Heart left ventricle (tissue), 16 donors: ENCODE measurements at regions not wholly inside any gene's neighbourhood (a gene's known extent, or its start where the extent isn't known, plus 50 kb on each side); places are given as distances from the start of the nearest gene placed in this dataset.

Experiments
- ATAC-seq, 4 donors: fragments of 200-7000 bp; cut with Tn5 transposase; one replicate each; pipeline ENCODE4 v1.9.1; 2020 to 2022; ENCODE audit warnings: moderate library complexity in 4 of 4, mild to moderate bottlenecking in 3 of 4, moderate number of reproducible peaks in 1 of 4
- DNase-seq, 5 donors: peaks; one replicate each; pipeline ENCODE4 v3.0.0-alpha.2; 2020
- H3K27ac ChIP-seq, 12 donors: fragments of 200-600 bp; sonication (generic) in 4 of 12; one replicate each; pipeline versions ENCODE4 v1.5.0 to v1.8.0; 2016 to 2022; ENCODE audit warnings: mild to moderate bottlenecking in 2 of 12
- H3K27me3 ChIP-seq, 9 donors: fragments of 200-600 bp; sonication (generic) in 2 of 9; one replicate each; pipeline versions ENCODE4 v1.5.1 to v1.8.0; 2016 to 2022; ENCODE audit warnings: mild to moderate bottlenecking in 3 of 9
- H3K36me3 ChIP-seq, 9 donors: fragments of 200-600 bp; sonication (generic) in 2 of 9; one replicate each; pipeline versions ENCODE4 v1.5.0 to v1.8.0; 2018 to 2022; ENCODE audit warnings: mild to moderate bottlenecking in 2 of 9
- H3K4me1 ChIP-seq, 12 donors: fragments of 200-600 bp; sonication (generic) in 4 of 12; one replicate each; pipeline versions ENCODE4 v1.5.0 to v1.8.0; 2016 to 2022; ENCODE audit warnings: mild to moderate bottlenecking in 3 of 12
- H3K4me3 ChIP-seq, 12 donors: fragments of 200-600 bp; sonication (generic) in 4 of 12; one replicate each; pipeline versions ENCODE4 v1.5.0 to v1.8.0; 2017 to 2022; ENCODE audit warnings: mild to moderate bottlenecking in 9 of 12, moderate library complexity in 4 of 12
- H3K9me3 ChIP-seq, 12 donors: fragments of 200-600 bp; sonication (generic) in 4 of 12; one replicate each; pipeline versions ENCODE4 v1.5.0 to v1.8.0; 2016 to 2022; ENCODE audit warnings: mild to moderate bottlenecking in 1 of 12
- POLR2A ChIP-seq, 2 donors: fragments of 450-650 bp; IDR thresholded peaks; one replicate each; pipeline ENCODE4 v1.6.1; 2017; ENCODE audit warnings: antibody characterized with exemption in 2 of 2, mild to moderate bottlenecking in 2 of 2, moderate library complexity in 2 of 2
- WGBS, 4 donors: extraction: QIAGEN DNeasy Blood & Tissue Kit in 2 of 4; methylation state at CpG; one replicate each; pipeline versions ENCODE4 v1.1.5 to v1.1.7; 2013 to 2018; 5-methylcytosine and 5-hydroxymethylcytosine counted together
- intact Hi-C, 10 donors: fragments of 100-400 bp; cut with DNase I; formaldehyde crosslinking; loops; one replicate each; pipeline versions ENCODE4 v1.11.1 to v1.14.2; 2022
- TF ChIP-seq, protein P1 (sequence below), 12 donors: fragments of 200-600 bp; sonication (generic) in 4 of 12; IDR thresholded peaks; one replicate each; pipeline versions ENCODE4 v1.5.0 to v1.8.0; 2018 to 2022; ENCODE audit warnings: antibody characterized with exemption in 12 of 12, mild to moderate bottlenecking in 5 of 12
- donor health status: ischemic (EF 13 %, LVEDD 7.1; RV severe dilation, severe dysfunction).
- donor health status: healthy with polysubstance abuse.
- donor health status: DM: no; HTN: yes; CAD: no.
- donor health status: DM: no; HTN: no; CAD: no.
- donor health status: ischemic (EF 25% LVEDD 6.9; RV normal size, moderate dysfunction).
- donor health status: ischemic (EF 25% LVEDD 5.7; RV mildly dilated, moderate dysfunction).
- donor health status: healthy.
- donor health status: DM: yes; HTN: yes; CAD: no.
- donor health status: ischemic (EF 35%, LVEDD 5.7; RV mildly dilated, moderate dysfunction).
- donor health status: nonischemic (EF 11% LVEDD 7.7; RV severe dilation, severe dysfunction).
- donor health status: DM: yes; HTN: yes; CAD: no.
- donor health status: PGD.
- donor health status: ischemic (EF 29% LVEDD 5.4; RV normal size, mild dysfunction).
- donor health status: nonischemic (EF 23%, LVEDD 6.1; RV moderate dilation, normal function).

DNA sequence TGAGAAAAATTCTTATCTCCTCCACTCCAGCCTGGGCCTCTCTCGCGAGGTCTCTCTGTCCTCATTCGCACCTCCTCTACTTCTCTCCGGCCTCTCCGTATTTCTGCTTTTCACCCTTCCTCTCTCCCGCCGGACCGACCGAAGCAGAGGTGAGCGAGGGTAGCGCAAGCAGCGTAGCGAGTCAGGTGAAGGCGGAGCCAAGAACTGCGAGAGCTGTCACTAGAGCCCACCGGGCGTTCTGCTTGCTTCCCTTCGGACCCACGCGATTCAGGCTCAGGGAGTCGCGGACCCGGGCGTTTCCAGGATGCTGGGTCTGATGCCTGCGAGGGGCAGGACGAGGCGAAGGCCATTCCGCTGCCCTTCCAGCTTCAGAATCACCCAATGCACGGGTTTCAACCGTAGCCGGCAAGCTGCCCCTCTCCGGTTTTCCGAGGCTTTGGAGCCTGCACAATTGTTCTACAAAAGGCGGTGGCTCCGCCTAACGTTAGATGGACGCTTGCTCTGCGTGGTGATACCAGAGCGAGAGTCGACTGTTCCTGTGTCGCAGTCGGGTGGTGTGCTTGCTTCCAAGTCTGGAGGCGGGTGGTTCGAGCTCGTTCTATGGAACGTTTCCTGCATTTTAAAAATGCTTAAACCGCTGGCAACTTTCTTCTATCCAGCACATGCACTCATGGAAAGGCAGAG, 310.2 kb downstream of the FAM72C start:
- DNase-seq: no peak
- 1 to 4% (median 3%) methylated on average over 14 to 47 of the region's 47 CpGs for WGBS, 4 donors
- no peak for TF ChIP-seq POLR2A (IDR thresholded peaks at IDR 0.05)
- TF ChIP-seq, protein P1, sequence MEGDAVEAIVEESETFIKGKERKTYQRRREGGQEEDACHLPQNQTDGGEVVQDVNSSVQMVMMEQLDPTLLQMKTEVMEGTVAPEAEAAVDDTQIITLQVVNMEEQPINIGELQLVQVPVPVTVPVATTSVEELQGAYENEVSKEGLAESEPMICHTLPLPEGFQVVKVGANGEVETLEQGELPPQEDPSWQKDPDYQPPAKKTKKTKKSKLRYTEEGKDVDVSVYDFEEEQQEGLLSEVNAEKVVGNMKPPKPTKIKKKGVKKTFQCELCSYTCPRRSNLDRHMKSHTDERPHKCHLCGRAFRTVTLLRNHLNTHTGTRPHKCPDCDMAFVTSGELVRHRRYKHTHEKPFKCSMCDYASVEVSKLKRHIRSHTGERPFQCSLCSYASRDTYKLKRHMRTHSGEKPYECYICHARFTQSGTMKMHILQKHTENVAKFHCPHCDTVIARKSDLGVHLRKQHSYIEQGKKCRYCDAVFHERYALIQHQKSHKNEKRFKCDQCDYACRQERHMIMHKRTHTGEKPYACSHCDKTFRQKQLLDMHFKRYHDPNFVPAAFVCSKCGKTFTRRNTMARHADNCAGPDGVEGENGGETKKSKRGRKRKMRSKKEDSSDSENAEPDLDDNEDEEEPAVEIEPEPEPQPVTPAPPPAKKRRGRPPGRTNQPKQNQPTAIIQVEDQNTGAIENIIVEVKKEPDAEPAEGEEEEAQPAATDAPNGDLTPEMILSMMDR (IDR thresholded peaks at IDR 0.05): no peak
- intact Hi-C loops: no loop called here
- Histone ChIP-seq H3K4me3 (peak overlapping the region in 3 of 12 donors; percentile 5 to 10 (median 7)), H3K27ac (no peak overlapping the region), H3K4me1 (peaks cover 0 to 8% (median 0%) of the 10 kb centered on the region in 12 donors), H3K9me3 (peaks cover 0 to 5% (median 0%) of the 10 kb centered on the region in 12 donors), H3K36me3 (no peaks in the 10 kb centered on the region), H3K27me3 (peaks cover 0 to 97% (median 72%) of the 10 kb centered on the region in 9 donors)
- no peak for ATAC-seq

DNA sequence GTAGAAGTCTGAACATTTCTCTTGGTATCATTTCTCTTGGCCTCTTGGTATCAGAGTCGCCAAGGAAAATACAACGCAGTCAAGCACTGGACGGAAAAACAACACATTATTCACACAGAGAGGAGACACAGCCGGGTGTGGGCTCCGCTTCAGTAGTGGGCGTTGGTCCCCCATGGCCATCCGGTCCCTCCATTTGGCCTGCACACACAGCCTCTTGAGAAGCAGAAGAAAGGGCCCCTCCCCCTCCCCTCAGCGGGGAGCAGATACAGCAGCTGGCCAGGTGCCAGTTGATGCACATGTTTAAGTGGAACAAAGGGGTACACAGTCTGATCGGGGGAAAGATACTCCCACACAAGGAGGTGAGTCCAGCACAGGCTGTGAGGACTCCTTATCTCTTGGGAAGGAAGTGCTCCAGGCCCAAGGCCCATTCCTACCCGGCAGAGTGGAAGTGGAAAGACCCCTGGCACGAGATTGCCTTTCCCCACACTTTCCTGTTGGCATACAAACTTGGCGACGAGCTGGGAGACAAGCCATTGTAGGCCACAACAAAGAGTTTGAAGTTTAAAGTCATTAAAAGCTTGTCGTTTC, 311.3 kb downstream of the FAM72C start:
- Histone ChIP-seq H3K9me3 (peaks cover 0 to 9% (median 0%) of the 10 kb centered on the region in 12 donors), H3K36me3 (no peaks in the 10 kb centered on the region), H3K4me3 (no peak overlapping the region), H3K4me1 (peaks cover 0 to 8% (median 0%) of the 10 kb centered on the region in 12 donors), H3K27ac (no peak overlapping the region), H3K27me3 (peaks cover 0 to 96% (median 70%) of the 10 kb centered on the region in 9 donors)
- TF ChIP-seq, protein P1 (IDR thresholded peaks at IDR 0.05): no peak
- no peak for TF ChIP-seq POLR2A (IDR thresholded peaks at IDR 0.05)
- DNase-seq (no peak), ATAC-seq (peak in 1 of 4 donors; percentile 76)
- 10 to 31% (median 15%) methylated on average over 7 to 14 of the region's 14 CpGs for whole genome bisulfite sequencing, 4 donors
- intact Hi-C loops: no loop called here

DNA sequence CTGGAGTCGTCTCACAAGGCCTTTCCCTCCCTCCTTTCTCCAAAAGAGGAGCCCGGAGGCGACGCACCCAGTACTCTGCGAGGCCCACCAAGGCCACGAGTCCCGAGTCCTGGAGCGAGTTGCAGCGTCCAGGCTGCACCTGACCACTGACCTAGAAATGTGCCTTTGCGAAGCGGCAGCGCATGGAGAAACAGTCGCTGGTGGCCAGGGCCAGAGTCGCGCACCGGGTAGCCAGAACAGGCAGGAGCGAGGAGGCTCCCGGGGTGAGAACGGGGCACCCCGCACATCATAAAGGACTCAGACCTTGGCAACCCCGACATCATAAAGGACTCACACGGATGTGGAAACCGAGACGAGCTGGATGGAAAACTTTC, 318.4 kb downstream of the FAM72C start:
- no peaks in the 10 kb centered on the region for H3K4me1 ChIP-seq
- DNase-seq (no peak), ATAC-seq (no peak)
- TF ChIP-seq, protein P1 (IDR thresholded peaks at IDR 0.05): no peak
- no peak for TF ChIP-seq POLR2A (IDR thresholded peaks at IDR 0.05)
- peaks cover 0 to 94% (median 75%) of the 10 kb centered on the region in 9 donors for H3K27me3 ChIP-seq
- intact Hi-C loops: no loop called here
- no peaks in the 10 kb centered on the region for H3K36me3 ChIP-seq
- H3K4me3 ChIP-seq: no peak overlapping the region
- H3K27ac ChIP-seq: no peak overlapping the region
- peaks cover 0 to 14% (median 0%) of the 10 kb centered on the region in 12 donors for H3K9me3 ChIP-seq
- WGBS, 4 donors: 11 to 72% (median 22%) methylated on average over 5 to 24 of the region's 24 CpGs

GRCh38 chr1:143652744-143653428, 318.9 kb downstream of the FAM72C start:
- TF ChIP-seq POLR2A (IDR thresholded peaks at IDR 0.05): no peak
- no peaks in the 10 kb centered on the region for H3K4me1 ChIP-seq
- intact Hi-C loops: no loop called here
- H3K27me3 ChIP-seq: peaks cover 0 to 94% (median 74%) of the 10 kb centered on the region in 9 donors
- H3K27ac ChIP-seq: no peak overlapping the region
- H3K9me3 ChIP-seq: peaks cover 0 to 14% (median 0%) of the 10 kb centered on the region in 12 donors
- ATAC-seq (no peak), DNase-seq (no peak)
- H3K36me3 ChIP-seq: no peaks in the 10 kb centered on the region
- H3K4me3 ChIP-seq: no peak overlapping the region
- 12 to 65% (median 36%) methylated on average over 14 to 36 of the region's 36 CpGs for WGBS, 4 donors
